ENCODE measurements at regions not wholly inside any gene's neighbourhood (a gene's known extent, or its start where the extent isn't known, plus 50 kb on each side); places are given as distances from the start of the nearest gene placed in this dataset.

- no peak for FAIRE-seq
- Histone ChIP-seq H3K9me3 (no peaks in the 10 kb centered on the region), H3K4me3 (no peak overlapping the region), H3K27ac (no peak overlapping the region), H3K4me2 (no peak overlapping the region), H3K4me1 (peaks cover 10% of the 10 kb centered on the region; the same call in 2 of the 3 replicates)
- TF ChIP-seq TP53 (CRISPR knock-in tag; IDR thresholded peaks at IDR 0.05) (no peak), POLR2A (IDR thresholded peaks at IDR 0.05; ENCODE audit: low read length) (no peak), HMGXB4 (CRISPR knock-in tag; IDR thresholded peaks at IDR 0.05; ENCODE audit: borderline replicate concordance) (no peak), HOXB5 (CRISPR knock-in tag; IDR thresholded peaks at IDR 0.05) (no peak), MYC (IDR thresholded peaks at IDR 0.05; ENCODE audit: borderline replicate concordance, low read length) (no peak), NR3C1 (IDR thresholded peaks at IDR 0.05) (no peak), BCL3 (IDR thresholded peaks at IDR 0.05) (no peak), ZSCAN20 (CRISPR knock-in tag; IDR thresholded peaks at IDR 0.05) (no peak), KDM5A (IDR thresholded peaks at IDR 0.05) (no peak), ZNF302 (CRISPR knock-in tag; IDR thresholded peaks at IDR 0.05) (no peak), EHMT2 (IDR thresholded peaks at IDR 0.05; ENCODE audit: low read depth) (no peak), JUN (IDR thresholded peaks at IDR 0.05) (no peak), NPAS2 (CRISPR knock-in tag; IDR thresholded peaks at IDR 0.05; ENCODE audit: borderline replicate concordance) (no peak), CTCF (IDR thresholded peaks at IDR 0.05) (no peak), ATOH8 (CRISPR knock-in tag; IDR thresholded peaks at IDR 0.05; ENCODE audit: low read depth) (no peak), EHF (CRISPR knock-in tag; IDR thresholded peaks at IDR 0.05) (no peak), MAZ (IDR thresholded peaks at IDR 0.05; ENCODE audit: borderline replicate concordance, low read depth, low read length) (no peak), FOSL2 (IDR thresholded peaks at IDR 0.05) (no peak), FOSL2 (CRISPR knock-in tag; IDR thresholded peaks at IDR 0.05) (no peak), POLR2AphosphoS2 (conservative IDR thresholded peaks at IDR 0.05; ENCODE audit: low read length) (no peak), HEYL (CRISPR knock-in tag; IDR thresholded peaks at IDR 0.05) (no peak)
- DNase-seq (ENCODE audit: low read depth in 1 of 2, low spot score in 1 of 2): no peak
- ChIA-PET CTCF (interaction anchor here (1.2 to 1.4 kb wide), 2 partner anchors 560 to 690 kb away, joined by 3 to 4 read pairs; partner anchors contain the start of gene SPOCK1), POLR2A (no interaction called here)
- ATAC-seq: no peak
- 10% methylated on average over 1 of the region's 1 CpG for WGBS (ENCODE audit: missing lambda C conversion rate)
These were observed 444.0 kb upstream of the TRPC7 start for GRCh38 chr5:136809382-136809781.

- no peak overlapping the region for H3K27ac ChIP-seq
- CTCF ChIA-PET: interaction anchor here (1.8 kb wide), 1 partner anchor 512 kb away, joined by 7 read pairs; no protein-coding TSS in a partner anchor
- WGBS (ENCODE audit: missing lambda C conversion rate): 73% methylated on average over 4 of the region's 4 CpGs
- H3K4me3 ChIP-seq: no peak overlapping the region
- no peak for FAIRE-seq
- TF ChIP-seq USF2 (IDR thresholded peaks at IDR 0.05): no peak
- no peak for TF ChIP-seq SMC3 (IDR thresholded peaks at IDR 0.05)
- TF ChIP-seq CHD2 (IDR thresholded peaks at IDR 0.05; ENCODE audit: low read length, partially characterized antibody): no peak
- TF ChIP-seq JUNB (IDR thresholded peaks at IDR 0.05): no peak
- no peak for TF ChIP-seq HMGXB4 (CRISPR knock-in tag; IDR thresholded peaks at IDR 0.05; ENCODE audit: borderline replicate concordance)
- no peak for TF ChIP-seq CBX2 (IDR thresholded peaks at IDR 0.05; ENCODE audit: borderline replicate concordance, low read depth)
- no peak for TF ChIP-seq GATA3 (IDR thresholded peaks at IDR 0.05; ENCODE audit: borderline replicate concordance)
- TF ChIP-seq RNF2 (IDR thresholded peaks at IDR 0.05; ENCODE audit: borderline replicate concordance, low read depth): no peak
- no peak for TF ChIP-seq ZFP36 (IDR thresholded peaks at IDR 0.05; ENCODE audit: borderline replicate concordance, partially characterized antibody)
- no peak for TF ChIP-seq HEYL (CRISPR knock-in tag; IDR thresholded peaks at IDR 0.05)
- TF ChIP-seq HES2 (IDR thresholded peaks at IDR 0.05): no peak
- no peak for TF ChIP-seq TP53 (CRISPR knock-in tag; IDR thresholded peaks at IDR 0.05)
- no peak for TF ChIP-seq ZSCAN20 (CRISPR knock-in tag; IDR thresholded peaks at IDR 0.05)
- no peak for ATAC-seq
- H3K9me3 ChIP-seq: no peaks in the 10 kb centered on the region
- H3K4me2 ChIP-seq: no peak overlapping the region
- POLR2A ChIA-PET: no interaction called here
- no peak for DNase-seq (ENCODE audit: low read depth in 1 of 2, low spot score in 1 of 2)
- peaks cover 10% of the 10 kb centered on the region; the same call in 2 of the 3 replicates for H3K4me1 ChIP-seq
These were observed 443.4 kb upstream of the TRPC7 start for GRCh38 chr5:136808756-136809155.

Data from A549 (cell line).